Thyroid gland (tissue), 4 donors: ENCODE measurements at regions not wholly inside any gene's neighbourhood (a gene's known extent, or its start where the extent isn't known, plus 50 kb on each side); places are given as distances from the start of the nearest gene placed in this dataset.

Experiments used
- POLR2A ChIP-seq, 2 donors: fragments of 450-650 bp; IDR thresholded peaks; one replicate each; pipeline ENCODE4 v1.6.1; 2017; ENCODE audit warnings: antibody characterized with exemption in 2 of 2, mild to moderate bottlenecking in 2 of 2, moderate library complexity in 1 of 2
- TF ChIP-seq, protein P1 (sequence below), 6 experiments: fragments of 200-600 bp in 3 of 6; fragments of 450-650 bp in 3 of 6; sonication (generic) in 3 of 6; IDR thresholded peaks; one replicate each; pipeline ENCODE4 v1.5.1; 2016 to 2019; ENCODE audit warnings: antibody characterized with exemption in 6 of 6, mild to moderate bottlenecking in 2 of 6, inconsistent platforms in 1 of 6, moderate library complexity in 1 of 6

DNA sequence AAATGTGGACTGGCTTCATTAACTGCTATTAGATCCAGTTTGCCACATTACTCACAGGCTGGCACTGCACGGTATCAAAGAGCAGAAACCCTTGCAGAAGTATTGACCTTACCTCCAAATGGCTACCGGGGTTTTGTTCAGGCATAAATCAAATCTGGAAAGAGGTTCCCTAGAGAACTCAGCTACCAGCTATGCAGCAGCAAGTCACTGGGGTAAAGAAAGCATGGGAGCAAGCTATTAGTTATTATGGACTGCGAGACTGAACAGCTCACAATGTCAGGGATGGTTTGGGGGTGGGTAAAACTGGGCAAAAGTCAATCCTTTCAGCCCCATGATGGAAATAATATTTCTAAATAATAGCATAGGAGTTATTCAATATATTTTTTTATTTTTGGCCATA, 128.1 kb downstream of the FANCF start:
- TF ChIP-seq, protein P1, sequence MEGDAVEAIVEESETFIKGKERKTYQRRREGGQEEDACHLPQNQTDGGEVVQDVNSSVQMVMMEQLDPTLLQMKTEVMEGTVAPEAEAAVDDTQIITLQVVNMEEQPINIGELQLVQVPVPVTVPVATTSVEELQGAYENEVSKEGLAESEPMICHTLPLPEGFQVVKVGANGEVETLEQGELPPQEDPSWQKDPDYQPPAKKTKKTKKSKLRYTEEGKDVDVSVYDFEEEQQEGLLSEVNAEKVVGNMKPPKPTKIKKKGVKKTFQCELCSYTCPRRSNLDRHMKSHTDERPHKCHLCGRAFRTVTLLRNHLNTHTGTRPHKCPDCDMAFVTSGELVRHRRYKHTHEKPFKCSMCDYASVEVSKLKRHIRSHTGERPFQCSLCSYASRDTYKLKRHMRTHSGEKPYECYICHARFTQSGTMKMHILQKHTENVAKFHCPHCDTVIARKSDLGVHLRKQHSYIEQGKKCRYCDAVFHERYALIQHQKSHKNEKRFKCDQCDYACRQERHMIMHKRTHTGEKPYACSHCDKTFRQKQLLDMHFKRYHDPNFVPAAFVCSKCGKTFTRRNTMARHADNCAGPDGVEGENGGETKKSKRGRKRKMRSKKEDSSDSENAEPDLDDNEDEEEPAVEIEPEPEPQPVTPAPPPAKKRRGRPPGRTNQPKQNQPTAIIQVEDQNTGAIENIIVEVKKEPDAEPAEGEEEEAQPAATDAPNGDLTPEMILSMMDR (IDR thresholded peaks at IDR 0.05) = no peak
- no peak for TF ChIP-seq POLR2A (IDR thresholded peaks at IDR 0.05)
